SK-N-SH (cell line): ENCODE measurements at regions not wholly inside any gene's neighbourhood (a gene's known extent, or its start where the extent isn't known, plus 50 kb on each side); places are given as distances from the start of the nearest gene placed in this dataset.

ENCODE experiments used
- CTCF ChIA-PET: fragments of 300-600, 350-600 bp; formaldehyde crosslinking; extraction: SDS; loops from one replicate; lab custom pipeline; 2021; lab: Yijun Ruan, JAX
- POLR2A ChIA-PET: fragments of 350-600 bp; sonication (Branson Sonifier 250); formaldehyde crosslinking; extraction: SDS; loops from one replicate; lab custom pipeline; 2020; ENCODE audit warnings: antibody characterized with exemption, inconsistent platforms; lab: Yijun Ruan, JAX
- DNase-seq: peaks from one replicate; pipeline ENCODE4 v3.0.0; 2012
- H2AFZ ChIP-seq: fragments of 200-600 bp; sonication (generic); 2 replicates; pipeline ENCODE4 v1.8.1; 2016; ENCODE audit warnings: antibody characterized with exemption, mild to moderate bottlenecking, low read depth
- H3F3A ChIP-seq: fragments of 200-600 bp; sonication (generic); replicated peaks from 2 replicates; pipeline ENCODE3; 2016; ENCODE audit warnings: antibody characterized with exemption, mild to moderate bottlenecking; ENCODE audit not compliant: insufficient read depth
- H3K27ac ChIP-seq, 2 experiments: fragments of 200-500 bp in 1 of 2; fragments of 200-600 bp in 1 of 2; sonication (Bioruptor generic) in 1 of 2; sonication (generic), shearing (Covaris generic) in 1 of 2; 2 replicates each; pipeline versions ENCODE4 v1.5.1 to v1.6.1; 2014 to 2016; ENCODE audit warnings: low read depth in 2 of 2, inconsistent platforms in 1 of 2, low read length in 1 of 2, mild to moderate bottlenecking in 1 of 2, mixed read lengths in 1 of 2
- H3K27me3 ChIP-seq: fragments of 200-600 bp; sonication (generic), shearing (Covaris generic); 2 replicates; pipeline ENCODE4 v1.6.1; 2016; ENCODE audit warnings: mixed run types; ENCODE audit not compliant: insufficient read depth
- H3K36me3 ChIP-seq, 2 experiments: fragments of 200-500 bp in 1 of 2; fragments of 200-600 bp in 1 of 2; sonication (Bioruptor generic) in 1 of 2; sonication (generic) in 1 of 2; replicated peaks in 1 of 2; 2 replicates each; pipeline versions ENCODE3 to v1.5.1; 2014 to 2016; ENCODE audit warnings: low read length in 1 of 2, mild to moderate bottlenecking in 1 of 2; ENCODE audit not compliant: insufficient read depth in 2 of 2, control insufficient read depth in 1 of 2
- H3K4me1 ChIP-seq, 2 experiments: fragments of 200-500 bp in 1 of 2; fragments of 200-600 bp in 1 of 2; sonication (Bioruptor generic) in 1 of 2; sonication (generic), shearing (Covaris generic) in 1 of 2; 2 replicates each; pipeline versions ENCODE4 v1.5.1 to v1.6.1; 2014 to 2016; ENCODE audit warnings: low read depth in 1 of 2, low read length in 1 of 2, mixed run types in 1 of 2; ENCODE audit not compliant: insufficient read depth in 2 of 2, control insufficient read depth in 1 of 2
- H3K4me2 ChIP-seq: fragments of 200-600 bp; sonication (generic), shearing (Covaris generic); 2 replicates; pipeline ENCODE4 v1.6.1; 2017; ENCODE audit warnings: mixed run types
- H3K4me3 ChIP-seq, 2 experiments: fragments of 200-500 bp in 1 of 2; fragments of 200-600 bp in 1 of 2; sonication (Bioruptor generic) in 1 of 2; sonication (generic), shearing (Covaris generic) in 1 of 2; 2 replicates each; pipeline versions ENCODE4 v1.5.1 to v1.8.1; 2014 to 2016; ENCODE audit warnings: low read depth in 2 of 2, inconsistent platforms in 1 of 2, low read length in 1 of 2, mild to moderate bottlenecking in 1 of 2, mixed read lengths in 1 of 2, moderate library complexity in 1 of 2
- H3K79me2 ChIP-seq: fragments of 200-600 bp; sonication (generic); 2 replicates; pipeline ENCODE4 v1.8.1; 2017; ENCODE audit warnings: mild to moderate bottlenecking; ENCODE audit not compliant: insufficient read depth
- H3K9ac ChIP-seq: fragments of 200-600 bp; sonication (generic); 2 replicates; pipeline ENCODE4 v1.6.1; 2017; ENCODE audit warnings: mixed run types
- H3K9me2 ChIP-seq: fragments of 200-600 bp; sonication (generic); 2 replicates; pipeline ENCODE4 v1.6.1; 2017; ENCODE audit warnings: mixed run types
- H3K9me3 ChIP-seq: fragments of 200-600 bp; sonication (generic); 2 replicates; pipeline ENCODE4 v1.6.1; 2017; ENCODE audit warnings: mixed run types, mild to moderate bottlenecking, moderate library complexity
- H4K20me1 ChIP-seq: fragments of 200-600 bp; sonication (generic); 2 replicates; pipeline ENCODE4 v1.6.1; 2017; ENCODE audit warnings: mild to moderate bottlenecking, mixed run types; ENCODE audit not compliant: insufficient read depth
- CHD2 ChIP-seq: fragments of 150-350 bp; IDR thresholded peaks from 2 replicates; pipeline ENCODE4 v1.6.1; 2018; ENCODE audit warnings: low read length; ENCODE audit not compliant: partially characterized antibody
- CTCF ChIP-seq: fragments of 200-600 bp; sonication (generic); IDR thresholded peaks from 2 replicates; pipeline ENCODE4 v1.6.1; 2017; ENCODE audit warnings: antibody characterized with exemption, mild to moderate bottlenecking, moderate library complexity
- ELF1 ChIP-seq: IDR thresholded peaks from 2 replicates; pipeline ENCODE4 v1.4.0; 2012
- EZH2phosphoT487 ChIP-seq: fragments of 200-600 bp; sonication (generic); IDR thresholded peaks from 2 replicates; pipeline ENCODE4 v1.6.1; 2017; ENCODE audit warnings: low read depth, mixed run types, mild to moderate bottlenecking, antibody characterized with exemption, moderate library complexity, borderline replicate concordance
- FOSL2 ChIP-seq: IDR thresholded peaks from 2 replicates; pipeline ENCODE4 v1.4.0; 2012; ENCODE audit warnings: low read depth, mild to moderate bottlenecking, moderate library complexity, borderline replicate concordance
- FOXM1 ChIP-seq: IDR thresholded peaks from 2 replicates; pipeline ENCODE4 v1.4.0; 2012; ENCODE audit warnings: low read depth, mild to moderate bottlenecking
- GABPA ChIP-seq: IDR thresholded peaks from 2 replicates; pipeline ENCODE4 v1.4.0; 2012; ENCODE audit warnings: low read depth, mild to moderate bottlenecking
- GATA2 ChIP-seq: sonication (generic); formaldehyde crosslinking; IDR thresholded peaks from 2 replicates; pipeline ENCODE4 v1.5.0; 2020; ENCODE audit warnings: mild to moderate bottlenecking, missing genetic modification reagents
- JUND ChIP-seq: IDR thresholded peaks from 2 replicates; pipeline ENCODE4 v1.4.0; 2012
- MAX ChIP-seq: IDR thresholded peaks from 2 replicates; pipeline ENCODE4 v1.4.0; 2012; ENCODE audit warnings: low read depth
- MEF2A ChIP-seq: IDR thresholded peaks from 2 replicates; pipeline ENCODE4 v1.4.0; 2012; ENCODE audit warnings: low read depth, borderline replicate concordance
- MXI1 ChIP-seq: IDR thresholded peaks from 2 replicates; pipeline ENCODE4 v1.6.1; 2012; ENCODE audit warnings: mild to moderate bottlenecking, low read depth, low read length, improper control_type of control experiment
- NFIC ChIP-seq: IDR thresholded peaks from 2 replicates; pipeline ENCODE4 v1.4.0; 2012; ENCODE audit warnings: borderline replicate concordance
- NRF1 ChIP-seq: IDR thresholded peaks from 2 replicates; pipeline ENCODE4 v1.6.1; 2012; ENCODE audit warnings: low read depth, mild to moderate bottlenecking, low read length
- POLR2AphosphoS5 ChIP-seq: IDR thresholded peaks from 2 replicates; pipeline ENCODE4 v1.6.1; 2012; ENCODE audit warnings: low read depth, low read length
- RCOR1 ChIP-seq: fragments of 150-350 bp; IDR thresholded peaks from 2 replicates; pipeline ENCODE4 v1.6.1; 2017; ENCODE audit warnings: antibody characterized with exemption, low read length
- REST ChIP-seq: IDR thresholded peaks from 2 replicates; pipeline ENCODE4 v1.6.1; 2012; ENCODE audit warnings: mild to moderate bottlenecking, low read depth, low read length, moderate library complexity
- SIN3A ChIP-seq: IDR thresholded peaks from 2 replicates; pipeline ENCODE4 v1.6.1; 2012; ENCODE audit warnings: low read depth, mild to moderate bottlenecking, low read length, moderate library complexity, borderline replicate concordance
- SMC3 ChIP-seq: IDR thresholded peaks from 2 replicates; pipeline ENCODE4 v1.6.1; 2012; ENCODE audit warnings: low read depth, low read length, improper control_type of control experiment
- TEAD4 ChIP-seq: IDR thresholded peaks from 2 replicates; pipeline ENCODE4 v1.4.0; 2012; ENCODE audit warnings: mild to moderate bottlenecking, borderline replicate concordance; ENCODE audit not compliant: insufficient read depth
- ZBTB33 ChIP-seq: IDR thresholded peaks from 2 replicates; pipeline ENCODE4 v1.4.0; 2012; ENCODE audit warnings: low read depth, borderline replicate concordance
- WGBS: methylation state at CpG from one replicate; pipeline ENCODE4 v1.1.6; 2017; ENCODE audit warnings: low lambda C conversion rate; 5-methylcytosine and 5-hydroxymethylcytosine counted together

- CTCF ChIA-PET, result interaction anchor here (0.6 to 2.6 kb wide), 3 partner anchors 13 to 58 kb away, joined by 3 to 8 read pairs (median 3); no protein-coding TSS in a partner anchor
These were observed 177.0 kb downstream of the GNAT3 start for GRCh38 chr7:80334908-80335307.

GRCh38 chr7:80334196-80334595 is 177.7 kb downstream of the GNAT3 start:
- Histone ChIP-seq H3K4me3 (no peak overlapping the region), H3K9me3 (no peaks in the 10 kb centered on the region), H2AFZ (no peak overlapping the region), H3K9ac (no peak overlapping the region), H3K9me2 (no peaks in the 10 kb centered on the region), H3K36me3 (no peaks in the 10 kb centered on the region), H3K4me1 (peaks cover 0 to 4% of the 10 kb centered on the region in 2 experiments; a peak in 1 of 4 replicates), H3K79me2 (no peaks in the 10 kb centered on the region), H3K27ac (no peak overlapping the region), H3K27me3 (no peaks in the 10 kb centered on the region), H4K20me1 (no peaks in the 10 kb centered on the region), H3F3A (peaks cover 13% of the 10 kb centered on the region), H3K4me2 (no peak overlapping the region)
- 95% methylated on average over 1 of the region's 1 CpG for WGBS
- ChIA-PET POLR2A (no interaction called here), CTCF (interaction anchor here (1.3 to 2.6 kb wide), 2 partner anchors 14 to 59 kb away, joined by 3 to 8 read pairs; no protein-coding TSS in a partner anchor)
- TF ChIP-seq CHD2 (no peak), NFIC (no peak), CTCF (no peak), GATA2 (no peak), MAX (no peak), REST (no peak), NRF1 (no peak), GABPA (no peak), FOXM1 (no peak), ELF1 (no peak), EZH2phosphoT487 (no peak), RCOR1 (no peak), MXI1 (no peak), SIN3A (no peak), SMC3 (no peak), FOSL2 (no peak), MEF2A (no peak), JUND (no peak), TEAD4 (no peak), ZBTB33 (no peak)
- DNase-seq, result no peak

More at GRCh38 chr7:80334908-80335307, 177.0 kb downstream of the GNAT3 start:
- no peak for TF ChIP-seq POLR2AphosphoS5
- TF ChIP-seq ELF1, result no peak
- TF ChIP-seq GATA2, result no peak
- TF ChIP-seq NRF1, result no peak
- TF ChIP-seq SIN3A, result no peak
- no peak overlapping the region for H3K9ac ChIP-seq
- H3K36me3 ChIP-seq, result no peaks in the 10 kb centered on the region
- no peak overlapping the region for H3K4me3 ChIP-seq
- H3K9me3 ChIP-seq, result no peaks in the 10 kb centered on the region
- no peak for DNase-seq
- H4K20me1 ChIP-seq, result no peaks in the 10 kb centered on the region
- POLR2A ChIA-PET, result no interaction called here
- H3F3A ChIP-seq, result peaks cover 13% of the 10 kb centered on the region
- no peaks in the 10 kb centered on the region for H3K9me2 ChIP-seq
- no peak overlapping the region for H2AFZ ChIP-seq
- no peaks in the 10 kb centered on the region for H3K27me3 ChIP-seq
- no peaks in the 10 kb centered on the region for H3K79me2 ChIP-seq
- no peak overlapping the region for H3K27ac ChIP-seq
- H3K4me1 ChIP-seq, result peaks cover 0 to 4% of the 10 kb centered on the region in 2 experiments; a peak in 1 of 4 replicates
- H3K4me2 ChIP-seq, result no peak overlapping the region
